Ovary (tissue), 3 donors: ENCODE measurements at regions not wholly inside any gene's neighbourhood (a gene's known extent, or its start where the extent isn't known, plus 50 kb on each side); places are given as distances from the start of the nearest gene placed in this dataset.

ENCODE experiments used
- CTCF ChIP-seq, 3 donors: fragments of 450-650 bp in 2 of 3; fragments of 200-600 bp in 1 of 3; IDR thresholded peaks; one replicate each; pipeline versions ENCODE4 v1.5.1 to v1.8.0; 2016 to 2022; ENCODE audit warnings: antibody characterized with exemption in 3 of 3, mild to moderate bottlenecking in 1 of 3
- EP300 ChIP-seq: sonication (generic); formaldehyde crosslinking; IDR thresholded peaks from one replicate; pipeline ENCODE4 v1.6.1; 2017; ENCODE audit warnings: antibody characterized with exemption
- donor health status: DM: no; HTN: no; CAD: no.

GRCh38 chr6:111978532-111979149, 75.3 kb upstream of the CCN6 start:
- TF ChIP-seq EP300 (no peak), CTCF (IDR thresholded peaks at IDR 0.05) (no peak)
